T-helper 2 cell treated with Interferon-gamma antibody and Interleukin-4, amounts not matched to agents 100 ng/mL and 5 ng/mL, for 36 hours (primary cell): ENCODE measurements at regions not wholly inside any gene's neighbourhood (a gene's known extent, or its start where the extent isn't known, plus 50 kb on each side); places are given as distances from the start of the nearest gene placed in this dataset.

Source experiments
- intact Hi-C: fragments of 100-400 bp; cut with micrococcal nuclease; formaldehyde crosslinking; loops from one replicate; pipeline ENCODE4 v1.15.1; 2023

DNA sequence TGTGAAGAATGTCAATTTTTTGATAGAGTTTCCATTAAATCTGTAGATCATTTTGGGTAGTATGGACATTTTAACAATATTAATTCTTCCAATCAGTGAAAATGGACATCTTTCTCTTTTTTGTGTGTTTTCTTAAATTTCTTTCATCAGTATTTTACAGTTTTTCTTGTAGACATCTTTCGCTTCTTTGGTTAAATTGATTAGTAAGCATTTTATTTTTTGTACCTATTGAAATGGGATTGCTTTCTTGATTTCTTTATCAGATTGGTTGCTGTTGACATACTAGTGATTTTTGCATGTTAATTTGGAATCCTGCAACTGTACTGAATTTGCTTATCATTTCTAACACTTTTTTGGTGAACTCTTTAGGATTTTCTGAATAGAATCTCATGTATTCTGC, 683.2 kb upstream of the NCAM2 start:
- intact Hi-C loops, result no loop called here

DNA sequence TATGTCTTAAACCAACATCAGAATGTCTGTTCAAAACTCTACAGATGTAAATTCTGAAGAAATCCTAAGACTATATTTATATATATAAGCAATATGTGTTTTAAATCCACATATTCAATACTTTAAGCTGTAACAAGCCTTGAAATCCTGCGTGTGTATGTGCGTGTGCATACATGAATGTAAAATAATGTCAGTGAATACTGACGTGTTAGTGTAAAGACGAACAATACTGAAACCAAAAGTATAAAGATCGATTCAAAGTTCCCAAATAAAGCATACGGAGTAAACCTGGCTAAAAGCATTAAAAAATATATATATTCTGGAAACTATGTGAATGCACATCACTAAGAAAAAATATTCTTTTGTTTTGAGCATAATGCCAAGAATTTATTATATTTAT, 668.6 kb upstream of the NCAM2 start:
- intact Hi-C loops, result no loop called here

DNA sequence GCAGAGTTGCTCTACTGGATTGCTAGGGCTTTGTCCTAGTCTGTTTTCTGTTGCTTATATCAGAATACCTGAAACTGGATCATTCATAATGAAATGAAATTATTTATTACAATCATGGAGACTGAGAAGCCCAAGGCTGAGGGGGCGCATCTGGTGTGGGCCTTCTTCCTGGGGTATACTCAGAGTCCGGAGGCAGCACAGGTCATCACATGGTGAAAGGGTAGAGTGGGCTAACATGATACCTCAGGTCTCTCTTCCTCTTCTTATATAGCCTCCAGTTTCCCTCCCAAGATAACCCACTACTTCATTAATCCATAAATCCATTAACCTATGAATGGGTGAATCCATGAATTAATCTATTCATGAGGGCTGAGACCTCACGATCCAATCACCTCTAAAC, 667.6 kb upstream of the NCAM2 start:
- intact Hi-C loops, result no loop called here

DNA sequence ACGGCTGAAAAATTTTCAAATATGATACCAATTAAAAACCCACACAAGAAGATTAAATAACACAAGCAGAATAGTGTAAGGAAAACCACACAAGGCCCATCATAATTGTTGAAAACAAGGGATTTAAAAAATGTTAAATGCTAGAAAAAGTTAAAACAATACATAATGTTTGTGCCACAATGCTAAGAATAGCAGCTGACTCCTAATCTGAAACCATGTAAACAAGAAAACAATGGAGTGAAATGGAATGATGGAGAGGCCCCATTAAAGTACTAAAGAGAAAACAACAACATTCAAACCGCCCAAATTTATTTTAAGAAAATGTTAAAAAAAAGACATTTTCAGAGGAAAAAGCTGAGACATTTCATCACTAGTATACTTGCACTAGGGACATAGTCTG, 663.6 kb upstream of the NCAM2 start:
- intact Hi-C loops, result no loop called here

DNA sequence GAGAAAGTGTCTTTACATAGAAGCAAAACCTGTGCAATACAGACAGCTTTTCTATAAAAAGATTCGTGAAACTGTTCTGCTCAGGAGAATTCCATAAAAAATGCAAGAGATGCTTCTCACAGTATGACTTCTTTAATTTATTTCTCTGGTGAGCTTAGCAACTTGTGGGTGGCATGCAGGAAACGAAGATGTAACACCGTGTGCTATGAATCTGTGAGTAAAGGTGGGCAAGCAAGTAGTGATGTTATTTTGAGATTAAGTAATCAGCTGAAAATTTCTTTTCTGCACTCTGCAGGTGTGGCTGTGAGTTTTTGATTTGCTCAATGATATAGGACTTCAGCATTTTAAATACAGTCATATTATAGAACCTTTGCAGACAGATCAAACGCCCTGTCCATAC, 656.8 kb upstream of the NCAM2 start:
- intact Hi-C loops, result no loop called here

DNA sequence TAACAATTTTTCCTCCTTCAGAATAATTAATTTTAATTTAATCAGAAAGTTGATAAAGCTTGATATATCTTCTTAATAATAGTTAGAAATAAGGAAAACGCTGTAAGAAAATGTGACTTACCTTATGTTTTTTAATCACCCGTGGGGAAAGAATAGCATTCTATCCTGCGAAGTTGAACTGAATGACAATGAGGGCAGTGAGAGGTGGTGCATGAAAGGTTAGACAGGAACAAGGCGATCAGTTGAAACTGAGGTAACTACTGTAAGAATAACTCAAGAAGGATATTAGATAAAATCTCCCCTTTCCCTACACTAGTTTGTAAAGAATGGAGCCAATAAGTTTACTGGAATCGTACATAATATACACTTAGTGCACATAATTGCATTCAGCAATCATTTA, 655.0 kb upstream of the NCAM2 start:
- intact Hi-C loops, result no loop called here

DNA sequence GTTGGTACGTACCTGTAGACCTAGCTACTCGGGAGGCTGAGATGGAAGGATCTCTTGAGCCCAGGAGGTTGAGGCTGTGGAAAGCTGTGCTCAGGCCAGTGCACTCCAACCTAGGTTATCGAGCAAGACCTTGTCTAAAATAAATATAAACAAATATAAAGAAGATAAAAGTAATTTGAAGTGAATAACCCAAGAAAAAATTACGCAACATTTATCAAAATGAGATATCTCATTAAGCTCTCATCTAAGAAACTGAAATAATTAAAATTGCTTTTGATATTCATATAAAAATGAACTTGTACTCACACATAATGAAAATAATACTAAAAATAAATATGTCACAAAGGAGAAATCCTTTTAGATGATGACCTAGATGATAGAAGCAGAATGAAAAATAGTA, 647.1 kb upstream of the NCAM2 start:
- intact Hi-C loops, result no loop called here

DNA sequence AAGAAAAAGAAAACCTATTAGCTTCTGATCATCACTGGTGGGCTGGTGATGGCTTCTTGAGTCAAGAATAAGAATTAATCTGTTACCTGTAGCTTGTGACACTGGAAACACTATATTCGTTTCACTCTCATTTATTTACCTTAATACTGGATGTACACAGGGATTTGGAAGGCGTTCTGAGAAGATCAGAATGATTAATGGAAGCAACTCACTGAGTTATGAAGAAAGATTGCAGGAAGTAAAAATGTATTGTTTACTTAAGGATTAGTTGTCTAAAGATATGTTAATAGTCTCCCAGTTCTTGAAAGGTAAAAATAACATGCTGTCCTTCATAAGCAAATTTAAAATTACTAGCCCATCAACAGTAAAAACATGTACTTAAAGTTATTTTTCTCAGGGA, 644.9 kb upstream of the NCAM2 start:
- intact Hi-C loops, result no loop called here

DNA sequence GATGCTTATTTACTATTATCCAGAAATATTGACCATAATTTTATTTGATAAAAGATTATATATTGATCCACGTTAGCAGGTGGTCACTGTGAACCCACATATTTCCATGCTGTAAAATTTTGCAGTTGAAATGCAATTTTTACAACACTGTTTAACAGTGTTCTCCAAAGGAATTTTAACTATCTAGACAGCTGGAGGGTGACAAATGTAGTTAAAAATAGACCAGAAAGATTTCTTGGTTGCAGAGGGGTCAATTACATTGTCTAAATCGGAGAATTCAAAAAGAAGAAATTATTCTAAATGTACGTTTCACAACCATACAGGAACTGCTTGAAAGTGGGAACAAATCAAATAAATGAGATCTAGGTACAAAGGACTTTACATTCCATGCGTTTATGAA, 625.2 kb upstream of the NCAM2 start:
- intact Hi-C loops, result no loop called here

DNA sequence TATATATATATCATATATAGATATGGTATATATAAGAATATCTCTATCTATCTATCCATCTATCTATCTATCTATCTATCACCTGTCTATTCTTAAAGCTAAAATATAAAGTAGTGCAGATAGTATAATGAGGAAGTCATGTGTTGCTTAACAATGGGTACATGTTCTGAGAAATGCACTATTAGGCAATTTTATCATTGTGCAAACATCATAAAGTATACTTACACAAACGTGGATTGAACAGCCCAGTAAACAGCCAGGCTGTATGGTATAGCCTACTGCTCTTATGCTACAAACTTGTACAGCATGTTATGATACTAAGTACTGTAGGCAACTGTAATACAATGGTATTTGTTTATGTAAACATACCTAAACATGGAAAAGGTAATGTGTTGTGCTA, 621.0 kb upstream of the NCAM2 start:
- intact Hi-C loops, result no loop called here

DNA sequence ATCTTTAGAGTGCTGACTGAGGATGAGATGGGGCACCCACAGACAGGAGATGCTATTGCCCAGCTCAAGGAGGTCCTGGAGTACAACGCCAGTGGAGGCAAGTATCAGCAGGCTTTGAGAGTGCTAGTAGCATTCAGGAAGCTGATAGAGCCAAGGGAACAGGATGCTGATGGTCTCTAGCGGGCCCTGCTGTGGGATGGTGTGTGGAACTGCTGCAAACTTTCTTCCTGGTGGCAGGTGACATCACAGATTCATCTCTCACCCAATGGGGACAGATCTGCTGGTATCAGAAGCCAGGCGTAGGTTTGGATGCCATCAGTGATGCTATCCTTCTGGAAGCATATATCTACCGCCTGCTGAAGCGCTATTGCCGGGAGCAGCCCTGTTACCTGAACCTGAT, 609.8 kb upstream of the NCAM2 start:
- intact Hi-C loops, result no loop called here

DNA sequence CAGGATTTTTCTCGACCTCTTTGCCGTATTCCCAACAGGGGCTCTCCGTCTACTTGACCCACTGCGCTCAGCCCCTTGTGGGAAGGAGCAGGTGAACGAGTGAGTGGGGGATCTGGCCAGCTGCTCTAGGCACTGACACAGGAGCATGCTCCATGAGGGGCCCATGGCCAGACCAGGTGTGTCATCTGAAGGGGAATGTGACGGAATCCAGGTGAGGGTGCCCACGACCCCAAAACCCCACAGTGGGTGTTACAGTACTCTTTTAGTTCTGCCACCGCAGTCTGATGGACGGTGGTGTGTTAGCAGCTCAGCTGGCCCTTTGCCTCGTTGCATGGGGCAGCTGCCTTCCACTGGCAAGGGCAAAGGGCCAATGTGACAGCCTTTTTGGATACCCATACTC, 601.4 kb upstream of the NCAM2 start:
- intact Hi-C loops, result no loop called here

DNA sequence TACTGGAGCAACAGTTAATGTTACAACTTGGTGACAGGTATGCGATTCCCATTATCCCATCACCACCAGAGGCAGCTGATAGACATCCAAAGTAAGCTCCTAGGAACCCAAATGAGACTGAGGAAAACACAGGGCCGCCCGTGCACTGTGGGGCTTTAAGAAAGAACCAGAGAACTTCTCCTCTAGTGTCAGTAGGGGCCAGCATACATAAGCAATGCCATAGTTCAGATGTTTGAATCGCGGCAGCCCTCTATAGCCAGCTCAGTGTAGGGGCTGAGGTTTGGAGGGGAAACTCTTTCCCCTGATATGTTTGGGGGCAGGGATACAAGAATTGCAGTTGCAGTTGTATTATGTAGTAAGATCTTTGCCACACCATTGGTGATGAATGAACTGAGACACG, 593.3 kb upstream of the NCAM2 start:
- intact Hi-C loops, result no loop called here

DNA sequence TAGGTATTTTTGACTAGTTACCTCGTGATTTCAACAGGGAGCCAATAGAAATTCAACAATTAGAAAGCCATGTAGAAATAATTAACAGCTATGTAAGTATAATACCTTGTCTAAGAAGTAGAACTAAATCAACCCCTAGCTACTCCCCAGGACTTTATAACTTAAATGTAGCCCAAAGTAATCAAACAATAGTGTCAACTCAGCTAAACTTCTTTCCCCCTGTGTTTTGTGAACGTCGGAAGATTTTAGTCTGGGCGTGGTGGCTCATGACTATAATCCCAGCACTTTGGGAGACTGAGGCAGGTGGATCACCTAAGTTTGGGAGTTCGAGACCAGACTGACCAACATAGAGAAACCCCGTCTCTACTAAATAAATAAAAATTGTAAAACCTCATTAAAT, 579.9 kb upstream of the NCAM2 start:
- intact Hi-C loops, result no loop called here

DNA sequence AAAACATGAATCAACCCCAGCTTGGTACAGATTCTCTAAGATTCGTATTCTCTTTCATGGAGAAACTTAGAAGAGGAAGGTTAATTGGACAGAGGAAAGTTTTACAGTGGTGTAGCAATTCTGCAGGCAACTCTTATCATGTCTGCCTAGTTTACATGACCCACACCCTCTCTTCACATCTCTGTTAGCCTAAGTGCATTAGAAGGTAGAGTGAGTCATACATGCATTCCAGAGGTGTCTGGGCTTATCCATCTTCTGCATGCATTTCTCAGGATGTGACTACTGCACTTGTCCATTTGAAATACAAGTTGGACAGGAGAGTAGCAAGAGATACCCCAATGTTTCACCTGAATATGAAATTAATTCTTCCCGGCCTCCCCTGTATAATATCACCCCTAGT, 578.4 kb upstream of the NCAM2 start:
- intact Hi-C loops, result no loop called here

DNA sequence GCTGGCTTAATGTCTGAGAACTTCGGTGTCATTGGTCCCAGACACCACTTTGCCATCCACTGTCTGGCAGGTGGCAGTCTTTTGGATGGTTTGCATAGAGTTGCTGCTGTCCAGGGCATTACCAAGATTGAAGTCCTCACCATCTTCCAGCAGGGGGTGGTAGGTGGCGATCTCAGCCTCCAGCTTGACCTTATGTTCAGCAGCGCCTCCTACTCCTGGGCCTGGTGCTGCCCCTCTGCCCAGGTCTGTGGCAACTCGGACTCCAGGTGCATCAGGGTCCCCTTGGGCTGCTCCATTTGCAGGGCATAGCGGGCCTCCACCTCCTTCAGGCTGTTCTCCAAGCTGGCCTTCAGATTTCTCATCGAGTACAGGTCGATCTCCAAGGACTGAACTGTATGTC, 573.3 kb upstream of the NCAM2 start:
- intact Hi-C loops, result no loop called here

DNA sequence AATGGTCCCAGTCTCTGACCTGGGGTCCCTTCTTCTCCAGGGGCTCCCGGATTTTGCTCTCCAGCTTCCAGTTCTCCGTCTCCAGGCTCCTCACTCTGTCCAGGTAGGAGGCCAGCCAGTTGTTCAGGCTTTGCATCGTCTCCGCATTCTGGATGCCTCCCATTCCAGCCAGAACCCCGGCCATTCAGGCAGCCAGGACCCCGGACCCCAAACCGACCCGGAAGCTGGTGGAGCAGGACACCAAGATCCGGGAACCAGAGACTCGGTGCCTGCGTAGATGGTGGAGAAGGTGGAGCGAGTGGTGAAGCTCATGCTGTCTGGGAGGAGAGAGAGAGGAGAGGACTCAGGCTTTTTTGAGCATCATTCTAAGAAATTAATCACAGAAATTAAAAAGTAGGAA, 572.4 kb upstream of the NCAM2 start:
- intact Hi-C loops, result no loop called here

DNA sequence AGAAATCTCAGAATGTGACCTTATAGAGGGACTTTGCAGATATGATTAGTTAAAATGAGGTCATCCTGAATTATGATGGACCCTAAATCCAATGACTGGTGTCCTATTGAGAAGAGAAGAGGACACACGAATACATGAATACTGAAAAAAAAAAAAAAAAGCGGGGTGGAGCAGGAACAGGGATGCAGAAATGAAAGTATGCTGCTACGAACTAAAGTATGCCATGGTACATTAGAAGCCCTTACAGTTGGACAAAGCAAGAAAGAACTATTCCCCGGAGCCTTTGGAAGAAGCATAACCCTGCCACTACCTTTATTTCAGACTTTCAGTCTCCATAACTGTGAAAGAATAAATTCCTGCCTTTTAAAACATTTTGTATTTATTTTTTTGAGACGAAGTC, 557.9 kb upstream of the NCAM2 start:
- intact Hi-C loops, result no loop called here

DNA sequence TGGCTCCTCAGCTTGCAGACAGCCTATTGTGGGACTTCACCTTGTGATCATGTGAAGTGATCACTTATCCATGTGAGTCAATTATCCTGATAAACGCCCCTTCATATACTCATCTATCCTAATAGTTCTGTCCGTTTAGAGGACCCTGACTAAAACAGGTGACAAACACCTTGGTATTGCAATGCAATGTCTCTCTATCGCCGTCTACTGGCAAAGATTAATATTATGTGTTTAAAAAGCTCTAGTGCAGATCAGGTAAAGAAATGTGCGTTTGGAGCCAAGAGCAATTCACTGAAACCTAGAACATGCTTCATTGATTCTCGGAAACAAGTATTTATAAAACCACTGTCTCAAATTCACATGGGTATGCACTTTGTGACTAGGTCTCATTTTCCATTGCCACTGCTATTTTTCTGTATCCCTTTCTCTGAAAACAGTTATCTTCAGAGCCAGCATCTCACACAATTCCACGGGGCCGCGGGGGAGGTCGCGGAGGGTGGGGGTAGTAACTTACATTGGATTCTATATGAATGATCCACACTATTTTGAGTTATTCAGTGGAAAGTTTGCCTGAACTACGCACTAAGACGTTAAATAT, 554.6 kb upstream of the NCAM2 start:
- intact Hi-C loops, result no loop called here

DNA sequence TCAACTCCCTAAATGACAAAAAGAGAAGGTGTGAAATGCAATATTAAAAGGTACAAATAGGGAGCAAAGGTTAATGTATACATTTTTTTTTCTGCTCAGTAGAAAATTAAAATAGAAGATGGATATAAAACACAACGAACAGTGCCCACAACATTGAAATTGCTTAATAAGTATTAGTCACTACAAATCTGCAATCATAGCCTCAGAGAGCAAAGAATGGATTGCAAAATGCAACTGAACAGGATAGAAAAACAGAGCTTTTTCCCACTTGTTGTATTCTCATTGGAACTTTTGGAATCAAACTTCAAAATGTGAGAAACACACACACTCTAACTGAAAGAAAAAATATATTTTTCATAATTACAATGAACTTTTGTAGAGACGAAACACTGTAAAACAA, 552.2 kb upstream of the NCAM2 start:
- intact Hi-C loops, result no loop called here

DNA sequence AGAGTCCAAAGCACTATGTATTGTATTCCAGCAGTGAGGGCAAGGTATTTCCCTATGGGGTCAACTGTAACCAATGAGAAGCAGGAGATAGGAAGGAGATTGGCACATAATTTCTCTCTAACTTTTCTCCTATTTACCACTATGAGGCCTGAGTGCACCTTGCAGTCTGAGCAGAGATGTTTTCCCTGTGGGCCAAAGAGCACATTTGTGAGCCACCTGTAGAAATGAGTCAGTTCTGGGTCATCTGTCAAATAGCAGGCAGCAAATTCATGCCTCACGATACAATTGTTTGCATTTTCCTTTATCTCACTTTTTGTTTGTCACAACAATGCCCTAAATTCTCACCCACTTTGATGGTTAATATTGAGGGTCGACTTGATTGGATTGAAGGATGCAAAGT, 547.2 kb upstream of the NCAM2 start:
- intact Hi-C loops, result no loop called here

DNA sequence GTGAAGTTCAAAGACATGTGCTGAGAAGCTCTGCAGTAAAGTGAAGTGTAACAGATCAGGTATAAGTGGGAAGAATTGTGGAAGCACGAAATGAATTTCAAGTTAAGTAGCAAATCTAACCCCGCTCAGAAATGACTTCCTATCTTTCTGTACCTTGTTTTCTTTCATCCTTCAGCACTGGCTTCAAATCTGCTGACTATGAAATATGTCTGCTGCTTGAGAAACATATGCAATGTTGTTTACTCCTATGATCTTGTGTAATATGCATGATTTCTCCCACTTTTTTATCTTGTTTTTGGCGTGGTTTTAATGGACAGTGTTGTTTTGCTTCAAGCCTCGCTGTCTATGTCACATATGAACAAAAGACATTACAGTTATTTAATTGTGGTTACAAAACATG, 545.3 kb upstream of the NCAM2 start:
- intact Hi-C loops, result no loop called here

DNA sequence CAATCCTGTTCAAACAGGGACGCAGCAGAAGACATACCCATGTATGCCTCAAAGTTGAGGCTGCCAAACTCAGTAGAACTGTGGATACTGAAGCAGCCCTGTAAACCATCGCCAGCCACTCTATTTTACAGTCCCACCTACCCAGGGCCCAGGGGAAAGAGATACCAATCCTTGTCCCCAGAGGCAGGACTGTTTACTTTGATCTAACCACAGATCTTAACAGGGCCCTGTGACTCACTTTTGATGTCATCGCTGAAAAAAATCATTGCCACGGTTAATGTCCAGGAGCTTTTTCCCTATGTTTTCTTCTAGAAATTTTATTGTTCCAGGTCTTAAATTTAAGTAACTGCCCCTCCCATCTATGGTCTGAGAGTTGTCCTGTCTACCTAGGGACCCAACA, 538.4 kb upstream of the NCAM2 start:
- intact Hi-C loops, result no loop called here

DNA sequence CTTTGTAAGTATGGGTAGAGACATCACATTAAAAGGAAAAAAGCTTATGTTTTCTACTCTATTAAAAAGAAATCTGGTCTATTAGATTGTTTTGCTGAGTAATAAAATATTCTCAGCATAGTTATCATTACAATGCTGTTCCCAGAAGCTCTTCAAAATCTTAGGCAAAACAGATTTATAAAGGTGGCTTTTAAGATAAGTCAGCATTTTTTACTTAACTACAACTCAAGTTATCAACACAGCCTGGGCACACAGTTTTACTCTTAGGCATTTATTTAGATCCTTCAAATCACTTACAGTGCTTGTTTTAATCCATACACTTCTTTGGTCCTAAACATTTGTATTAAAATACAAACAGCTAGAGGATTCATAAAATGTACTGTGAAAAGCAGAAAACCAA, 534.8 kb upstream of the NCAM2 start:
- intact Hi-C loops, result no loop called here
